ENCODE measurements at regions not wholly inside any gene's neighbourhood (a gene's known extent, or its start where the extent isn't known, plus 50 kb on each side); places are given as distances from the start of the nearest gene placed in this dataset.

DNA sequence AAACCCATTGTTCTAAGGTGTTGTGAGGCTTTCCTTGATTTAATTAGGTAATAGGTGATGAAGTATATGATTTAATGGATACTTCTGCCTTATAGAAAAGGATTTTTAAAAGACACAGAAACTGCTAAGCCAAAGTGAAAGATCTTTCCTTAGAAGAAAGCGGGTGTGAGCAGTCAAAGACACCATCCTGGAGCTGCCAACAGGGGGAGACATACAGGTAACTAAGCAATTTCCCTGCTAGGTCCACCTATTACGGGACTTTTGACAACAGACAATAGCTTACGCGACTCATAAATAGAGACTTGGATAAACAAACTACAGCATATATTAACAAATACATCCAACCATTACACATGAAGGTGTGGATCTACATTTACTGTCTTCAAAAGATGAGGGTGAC lies 669.5 kb downstream of the SQOR start:
- Histone ChIP-seq H3K23ac (ENCODE audit: insufficient read length) (no peak overlapping the region), H2BK5ac (ENCODE audit: low read depth, low read length) (no peak overlapping the region), H3K4me1 (replicated peaks in 1 of 4; ENCODE audit: control insufficient read depth in 3 of 4, insufficient read depth in 4 of 4, low read length in 3 of 4) (no peaks in the 10 kb centered on the region), H4K5ac (ENCODE audit: insufficient read length, low read depth, low read length) (no peak overlapping the region), H3K4me3 (ENCODE audit: extremely low read depth in 1 of 4, insufficient read depth in 2 of 4, low read depth in 3 of 4, low read length in 4 of 4) (no peak overlapping the region), H3K56ac (replicated peaks; ENCODE audit: insufficient read length, low read depth, low read length) (no peak overlapping the region), H3K36me3 (ENCODE audit: control insufficient read depth in 2 of 4, insufficient read depth in 4 of 4, low read length in 3 of 4) (no peaks in the 10 kb centered on the region), H2BK120ac (replicated peaks; ENCODE audit: low read depth, low read length) (no peak overlapping the region), H2BK15ac (ENCODE audit: low read length) (no peak overlapping the region), H2BK12ac (ENCODE audit: low read depth, low read length) (no peak overlapping the region), H3K4me2 (ENCODE audit: insufficient read depth in 1 of 2, low read depth in 2 of 2, low read length in 2 of 2) (no peak overlapping the region), H4K91ac (replicated peaks; ENCODE audit: insufficient read length, low read length) (no peak overlapping the region), H2AK5ac (ENCODE audit: low read depth, low read length) (no peak overlapping the region), H3K4ac (replicated peaks; ENCODE audit: insufficient read length, low read depth, low read length) (no peak overlapping the region), H3K18ac (ENCODE audit: extremely low read depth, low read length) (no peak overlapping the region), H4K8ac (ENCODE audit: extremely low read depth, insufficient read depth, low read length) (no peak overlapping the region), H3K27me3 (replicated peaks in 1 of 4; ENCODE audit: control insufficient read depth in 3 of 4, extremely low read depth in 1 of 4, insufficient read depth in 3 of 4, low read length in 3 of 4) (no peaks in the 10 kb centered on the region), H3K9ac (replicated peaks in 1 of 4; ENCODE audit: extremely low read depth in 1 of 4, low read depth in 3 of 4, low read length in 3 of 4) (no peak overlapping the region), H3K27ac (ENCODE audit: low read depth, low read length) (no peak overlapping the region), H3K23me2 (ENCODE audit: low read depth, low read length) (no peaks in the 10 kb centered on the region), H2AFZ (ENCODE audit: low read length) (no peak overlapping the region), H2BK20ac (ENCODE audit: low read length) (no peak overlapping the region), H3K79me2 (ENCODE audit: control insufficient read depth in 1 of 2, insufficient read depth in 2 of 2, low read length in 2 of 2) (no peaks in the 10 kb centered on the region), H3K14ac (ENCODE audit: insufficient read length) (no peak overlapping the region), H4K20me1 (replicated peaks in 1 of 2; ENCODE audit: control insufficient read depth in 1 of 2, insufficient read depth in 2 of 2, low read length in 2 of 2) (no peaks in the 10 kb centered on the region), H3K9me3 (ENCODE audit: insufficient read depth in 2 of 2, low read depth in 1 of 2, low read length in 1 of 2) (no peaks in the 10 kb centered on the region), H3K79me1 (ENCODE audit: low read depth, low read length) (no peaks in the 10 kb centered on the region)
- POLR2A ChIA-PET (ENCODE audit: partially characterized antibody): no interaction called here
- peak in 1 of 2 experiments; percentile 68 for DNase-seq (ENCODE audit: low read depth in 1 of 2, low spot score in 2 of 2)
- WGBS, 2 experiments (ENCODE audit: extremely low coverage in 1 of 2, insufficient coverage in 1 of 2, insufficient read length in 1 of 2, insufficient replicate concordance in 2 of 2, low coverage in 1 of 2, low lambda C conversion rate in 2 of 2, missing lambda C conversion rate in 1 of 2): 66% methylated on average over 4 of the region's 4 CpGs; no CpG with 5 or more reads in 1 of the 2 experiments
- CTCF ChIA-PET (ENCODE audit: partially characterized antibody): interaction anchor here (0.7 to 4.1 kb wide), 21 partner anchors 9 to 771 kb away, joined by 3 to 24 read pairs (median 4); no protein-coding TSS in a partner anchor
- peak; percentile 79 for FAIRE-seq
- TF ChIP-seq, protein P1, sequence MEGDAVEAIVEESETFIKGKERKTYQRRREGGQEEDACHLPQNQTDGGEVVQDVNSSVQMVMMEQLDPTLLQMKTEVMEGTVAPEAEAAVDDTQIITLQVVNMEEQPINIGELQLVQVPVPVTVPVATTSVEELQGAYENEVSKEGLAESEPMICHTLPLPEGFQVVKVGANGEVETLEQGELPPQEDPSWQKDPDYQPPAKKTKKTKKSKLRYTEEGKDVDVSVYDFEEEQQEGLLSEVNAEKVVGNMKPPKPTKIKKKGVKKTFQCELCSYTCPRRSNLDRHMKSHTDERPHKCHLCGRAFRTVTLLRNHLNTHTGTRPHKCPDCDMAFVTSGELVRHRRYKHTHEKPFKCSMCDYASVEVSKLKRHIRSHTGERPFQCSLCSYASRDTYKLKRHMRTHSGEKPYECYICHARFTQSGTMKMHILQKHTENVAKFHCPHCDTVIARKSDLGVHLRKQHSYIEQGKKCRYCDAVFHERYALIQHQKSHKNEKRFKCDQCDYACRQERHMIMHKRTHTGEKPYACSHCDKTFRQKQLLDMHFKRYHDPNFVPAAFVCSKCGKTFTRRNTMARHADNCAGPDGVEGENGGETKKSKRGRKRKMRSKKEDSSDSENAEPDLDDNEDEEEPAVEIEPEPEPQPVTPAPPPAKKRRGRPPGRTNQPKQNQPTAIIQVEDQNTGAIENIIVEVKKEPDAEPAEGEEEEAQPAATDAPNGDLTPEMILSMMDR (IDR thresholded peaks at IDR 0.05; ENCODE audit: control extremely low read depth in 1 of 3, insufficient read depth in 1 of 3, low read depth in 1 of 3, low read length in 3 of 3): peak; percentile 45 to 80 (median 65)
- TF ChIP-seq CEBPB (IDR thresholded peaks at IDR 0.05; ENCODE audit: low read depth, low read length): no peak
- TF ChIP-seq CHD2 (IDR thresholded peaks at IDR 0.05; ENCODE audit: low read length): no peak
- TF ChIP-seq NANOG (IDR thresholded peaks at IDR 0.05; ENCODE audit: insufficient read depth, low read depth, low read length, poor library complexity, severe bottlenecking): no peak
- no peak for TF ChIP-seq MAFK (IDR thresholded peaks at IDR 0.05; ENCODE audit: low read depth, low read length)
- peak; percentile 45 to 63 for TF ChIP-seq RAD21 (IDR thresholded peaks at IDR 0.05 in 1 of 2, conservative IDR thresholded peaks at IDR 0.05 in 1 of 2; ENCODE audit: low read depth in 2 of 2, low read length in 2 of 2)
- no peak for TF ChIP-seq TAF7 (optimal IDR thresholded peaks at IDR 0.05; ENCODE audit: borderline replicate concordance, low read depth, low read length)
- TF ChIP-seq TBP (IDR thresholded peaks at IDR 0.05; ENCODE audit: low read depth, low read length): no peak
- TF ChIP-seq E2F6 (IDR thresholded peaks at IDR 0.05): no peak
- TF ChIP-seq SP1 (IDR thresholded peaks at IDR 0.05; ENCODE audit: low read depth, low read length): no peak
- TF ChIP-seq BACH1 (IDR thresholded peaks at IDR 0.05; ENCODE audit: low read length): no peak

Data from H1 (cell line).